ENCODE measurements at regions not wholly inside any gene's neighbourhood (a gene's known extent, or its start where the extent isn't known, plus 50 kb on each side); places are given as distances from the start of the nearest gene placed in this dataset.

GRCh38 chr14:71684323-71684722 is 247.9 kb upstream of the RGS6 start:
- no peak overlapping the region for H3K27ac ChIP-seq
- DNase-seq (ENCODE audit: low spot score) = no peak
- H3K9me3 ChIP-seq = no peaks in the 10 kb centered on the region
- no peak overlapping the region for H3K4me3 ChIP-seq
- 97% methylated on average over 15 of the region's 15 CpGs for WGBS
- TF ChIP-seq POLR2A (IDR thresholded peaks at IDR 0.05) (no peak), POLR2AphosphoS5 (IDR thresholded peaks at IDR 0.05) (no peak), CTCF (IDR thresholded peaks at IDR 0.05) (no peak)
- intact Hi-C loops (cut with DNase I) = no loop called here
- no peaks in the 10 kb centered on the region for H3K27me3 ChIP-seq (replicated peaks; ENCODE audit: insufficient read depth)
- H3K4me1 ChIP-seq (replicated peaks) = no peaks in the 10 kb centered on the region
- H3K36me3 ChIP-seq = no peaks in the 10 kb centered on the region

GRCh38 chr14:71686677-71687076 is 245.6 kb upstream of the RGS6 start:
- H3K4me1 ChIP-seq (replicated peaks) = no peaks in the 10 kb centered on the region
- WGBS = 71% methylated on average over 5 of the region's 5 CpGs
- no peak overlapping the region for H3K27ac ChIP-seq
- intact Hi-C loops (cut with DNase I) = loop anchor here (5.0 kb wide), 1 partner anchor 364 kb away; the partner anchor contains the start of gene SIPA1L1
- no peak for TF ChIP-seq CTCF (IDR thresholded peaks at IDR 0.05)
- no peak for TF ChIP-seq POLR2AphosphoS5 (IDR thresholded peaks at IDR 0.05)
- TF ChIP-seq POLR2A (IDR thresholded peaks at IDR 0.05) = no peak
- H3K27me3 ChIP-seq (replicated peaks; ENCODE audit: insufficient read depth) = no peaks in the 10 kb centered on the region
- H3K36me3 ChIP-seq = no peaks in the 10 kb centered on the region
- no peaks in the 10 kb centered on the region for H3K9me3 ChIP-seq
- DNase-seq (ENCODE audit: low spot score) = no peak
- no peak overlapping the region for H3K4me3 ChIP-seq

GRCh38 chr14:71687166-71687831 is 244.9 kb upstream of the RGS6 start:
- Histone ChIP-seq H3K36me3 (no peaks in the 10 kb centered on the region), H3K4me1 (replicated peaks) (no peaks in the 10 kb centered on the region), H3K27ac (no peak overlapping the region), H3K27me3 (replicated peaks; ENCODE audit: insufficient read depth) (no peaks in the 10 kb centered on the region), H3K4me3 (no peak overlapping the region), H3K9me3 (no peaks in the 10 kb centered on the region)
- TF ChIP-seq POLR2AphosphoS5 (IDR thresholded peaks at IDR 0.05) = no peak
- TF ChIP-seq CTCF (IDR thresholded peaks at IDR 0.05) = no peak
- TF ChIP-seq POLR2A (IDR thresholded peaks at IDR 0.05) = no peak
- no peak for DNase-seq (ENCODE audit: low spot score)
- 82% methylated on average over 2 of the region's 2 CpGs for WGBS
- intact Hi-C loops (cut with DNase I) = loop anchor here (5.0 kb wide), 1 partner anchor 365 kb away; the partner anchor contains the start of gene SIPA1L1

- DNase-seq (ENCODE audit: low spot score) = no peak
- no peak overlapping the region for H3K4me3 ChIP-seq
- no peak overlapping the region for H3K27ac ChIP-seq
- no peaks in the 10 kb centered on the region for H3K9me3 ChIP-seq
- H3K27me3 ChIP-seq (replicated peaks; ENCODE audit: insufficient read depth) = no peaks in the 10 kb centered on the region
- 79% methylated on average over 4 of the region's 4 CpGs for WGBS
- TF ChIP-seq CTCF (IDR thresholded peaks at IDR 0.05) (no peak), POLR2A (IDR thresholded peaks at IDR 0.05) (no peak), POLR2AphosphoS5 (IDR thresholded peaks at IDR 0.05) (no peak)
- intact Hi-C loops (cut with DNase I) = loop anchor here (5.0 kb wide), 1 partner anchor 366 kb away; the partner anchor contains the start of gene SIPA1L1
- no peaks in the 10 kb centered on the region for H3K36me3 ChIP-seq
- H3K4me1 ChIP-seq (replicated peaks) = no peaks in the 10 kb centered on the region
These were observed 243.7 kb upstream of the RGS6 start for GRCh38 chr14:71688576-71688975.

GRCh38 chr14:71690478-71690877 is 241.8 kb upstream of the RGS6 start:
- TF ChIP-seq CTCF (IDR thresholded peaks at IDR 0.05) (no peak), POLR2A (IDR thresholded peaks at IDR 0.05) (no peak), POLR2AphosphoS5 (IDR thresholded peaks at IDR 0.05) (no peak)
- intact Hi-C loops (cut with DNase I) = no loop called here
- WGBS = 96% methylated on average over 2 of the region's 2 CpGs

More at GRCh38 chr14:71690478-71690877, 241.8 kb upstream of the RGS6 start:
- H3K27ac ChIP-seq = no peak overlapping the region
- H3K4me1 ChIP-seq (replicated peaks) = no peaks in the 10 kb centered on the region
- no peaks in the 10 kb centered on the region for H3K9me3 ChIP-seq
- no peak overlapping the region for H3K4me3 ChIP-seq
- no peaks in the 10 kb centered on the region for H3K36me3 ChIP-seq
- DNase-seq (ENCODE audit: low spot score) = no peak
- no peaks in the 10 kb centered on the region for H3K27me3 ChIP-seq (replicated peaks; ENCODE audit: insufficient read depth)

Measured in prostate gland (tissue), 2 donors.